B cell (primary cell): ENCODE measurements at regions not wholly inside any gene's neighbourhood (a gene's known extent, or its start where the extent isn't known, plus 50 kb on each side); places are given as distances from the start of the nearest gene placed in this dataset.

Experiments
- ATAC-seq: fragments of 200-7000 bp; cut with Tn5 transposase; one replicate; pipeline ENCODE4 v1.10.0; 2021; ENCODE audit warnings: low read depth, mild to moderate bottlenecking, moderate number of reproducible peaks, moderate library complexity
- CTCF ChIA-PET: fragments of 350-600 bp; sonication (Branson Sonifier 250); formaldehyde crosslinking; loops from one replicate; lab custom pipeline; 2021; ENCODE audit warnings: antibody characterized with exemption, inconsistent platforms; lab: Charles Lee
- POLR2A ChIA-PET: fragments of 350-600 bp; sonication (Branson Sonifier 250); formaldehyde crosslinking; loops from one replicate; lab custom pipeline; 2021; ENCODE audit warnings: antibody characterized with exemption; lab: Charles Lee
- DNase-seq: peaks from one replicate; pipeline ENCODE4 v3.0.0; 2013
- H2AFZ ChIP-seq: 2 replicates; pipeline ENCODE4 v1.6.1; 2012; ENCODE audit warnings: mild to moderate bottlenecking, low read depth, low read length; ENCODE audit not compliant: insufficient read depth, poor library complexity, severe bottlenecking
- H3K27ac ChIP-seq, 2 donors: 1 replicate in 1 of 2; 2 replicates in 1 of 2; pipeline ENCODE4 v1.5.1; 2012 to 2013; ENCODE audit warnings: low read length in 2 of 2, mild to moderate bottlenecking in 2 of 2, moderate library complexity in 1 of 2
- H3K27me3 ChIP-seq, 4 experiments: fragments of 200-600 bp in 1 of 4; sonication (generic) in 1 of 4; replicated peaks in 1 of 4; 1 replicate in 2 of 4; 2 replicates in 2 of 4; pipeline versions ENCODE4 v1.6.1 to v1.7.0; 2013 to 2016; ENCODE audit warnings: low read length in 3 of 4, mild to moderate bottlenecking in 2 of 4, mixed read lengths in 1 of 4, moderate library complexity in 1 of 4; ENCODE audit not compliant: insufficient read depth in 4 of 4, control insufficient read depth in 3 of 4; ENCODE audit errors: control extremely low read depth in 1 of 4
- H3K36me3 ChIP-seq, 2 experiments: replicated peaks in 1 of 2; 1 replicate in 1 of 2; 2 replicates in 1 of 2; pipeline versions ENCODE4 v1.6.1 to v1.7.1; 2013; ENCODE audit warnings: low read length in 1 of 2; ENCODE audit not compliant: insufficient read depth in 2 of 2, control insufficient read depth in 1 of 2; ENCODE audit errors: control extremely low read depth in 1 of 2, extremely low read depth in 1 of 2
- H3K4me1 ChIP-seq, 2 donors: fragments of 200-600 bp in 1 of 2; sonication (generic) in 1 of 2; 1 replicate in 1 of 2; 2 replicates in 1 of 2; pipeline versions ENCODE4 v1.5.1 to v1.6.1; 2013 to 2017; ENCODE audit warnings: low read length in 2 of 2; ENCODE audit not compliant: control insufficient read depth in 2 of 2, insufficient read depth in 2 of 2
- H3K4me2 ChIP-seq: replicated peaks from 2 replicates; pipeline ENCODE3; 2012; ENCODE audit warnings: mild to moderate bottlenecking, low read depth, low read length; ENCODE audit not compliant: poor library complexity, severe bottlenecking
- H3K4me3 ChIP-seq, 5 experiments: fragments of 200-600 bp in 1 of 5; sonication (generic) in 1 of 5; 1 replicate in 3 of 5; 2 replicates in 2 of 5; pipeline versions ENCODE4 v1.5.1 to v1.7.0; 2011 to 2016; ENCODE audit warnings: low read length in 4 of 5, mild to moderate bottlenecking in 4 of 5, low read depth in 2 of 5, control low read depth in 1 of 5, moderate library complexity in 1 of 5; ENCODE audit not compliant: insufficient read depth in 1 of 5; ENCODE audit errors: control extremely low read depth in 1 of 5, extremely low read depth in 1 of 5
- H3K79me2 ChIP-seq: fragments of 200-600 bp; sonication (generic); one replicate; pipeline ENCODE4 v1.6.0; 2016; ENCODE audit warnings: low read length; ENCODE audit not compliant: control insufficient read depth, insufficient read depth
- H3K9ac ChIP-seq: fragments of 200-600 bp; sonication (generic); 2 replicates; pipeline ENCODE4 v1.6.1; 2017; ENCODE audit warnings: mild to moderate bottlenecking, low read length, moderate library complexity
- H3K9me3 ChIP-seq, 3 donors: one replicate each; pipeline versions ENCODE4 v1.6.1 to v1.7.1; 2013; ENCODE audit warnings: low read length in 2 of 3; ENCODE audit not compliant: control insufficient read depth in 2 of 3, insufficient read depth in 1 of 3; ENCODE audit errors: control extremely low read depth in 1 of 3
- H4K20me1 ChIP-seq: 2 replicates; pipeline ENCODE4 v1.6.0; 2012; ENCODE audit warnings: mild to moderate bottlenecking, low read length; ENCODE audit not compliant: insufficient read depth, control insufficient read depth, poor library complexity, severe bottlenecking
- H3K27ac Mint-ChIP-seq: one replicate; pipeline ENCODE4 v1.8.0; 2021; ENCODE audit warnings: mixed read lengths
- H3K27me3 Mint-ChIP-seq: one replicate; pipeline ENCODE4 v1.8.0; 2021; ENCODE audit warnings: mixed read lengths
- H3K4me1 Mint-ChIP-seq: one replicate; pipeline ENCODE4 v1.8.0; 2021; ENCODE audit warnings: mixed read lengths
- H3K4me3 Mint-ChIP-seq: one replicate; pipeline ENCODE4 v1.8.0; 2021; ENCODE audit warnings: mixed read lengths
- H3K9me3 Mint-ChIP-seq: one replicate; pipeline ENCODE4 v1.8.0; 2022; ENCODE audit warnings: mixed read lengths; ENCODE audit not compliant: insufficient read depth
- EZH2 ChIP-seq: IDR thresholded peaks from 2 replicates; pipeline ENCODE4 v1.6.1; 2012; ENCODE audit warnings: borderline replicate concordance, low read depth, mild to moderate bottlenecking, moderate library complexity, low read length; ENCODE audit not compliant: insufficient read depth, poor library complexity, severe bottlenecking
- WGBS: methylation state at CpG from one replicate; pipeline ENCODE4 v1.1.5; 2013; ENCODE audit warnings: missing lambda C conversion rate; ENCODE audit not compliant: insufficient coverage; 5-methylcytosine and 5-hydroxymethylcytosine counted together
- intact Hi-C: fragments of 100-400 bp; cut with micrococcal nuclease; formaldehyde crosslinking; loops from one replicate; pipeline ENCODE4 v1.10.0; 2022
- TF ChIP-seq, protein P1 (sequence below): fragments of 200-600 bp; IDR thresholded peaks from one replicate; pipeline ENCODE4 v1.8.0; 2022; ENCODE audit warnings: antibody characterized with exemption, mild to moderate bottlenecking

DNA sequence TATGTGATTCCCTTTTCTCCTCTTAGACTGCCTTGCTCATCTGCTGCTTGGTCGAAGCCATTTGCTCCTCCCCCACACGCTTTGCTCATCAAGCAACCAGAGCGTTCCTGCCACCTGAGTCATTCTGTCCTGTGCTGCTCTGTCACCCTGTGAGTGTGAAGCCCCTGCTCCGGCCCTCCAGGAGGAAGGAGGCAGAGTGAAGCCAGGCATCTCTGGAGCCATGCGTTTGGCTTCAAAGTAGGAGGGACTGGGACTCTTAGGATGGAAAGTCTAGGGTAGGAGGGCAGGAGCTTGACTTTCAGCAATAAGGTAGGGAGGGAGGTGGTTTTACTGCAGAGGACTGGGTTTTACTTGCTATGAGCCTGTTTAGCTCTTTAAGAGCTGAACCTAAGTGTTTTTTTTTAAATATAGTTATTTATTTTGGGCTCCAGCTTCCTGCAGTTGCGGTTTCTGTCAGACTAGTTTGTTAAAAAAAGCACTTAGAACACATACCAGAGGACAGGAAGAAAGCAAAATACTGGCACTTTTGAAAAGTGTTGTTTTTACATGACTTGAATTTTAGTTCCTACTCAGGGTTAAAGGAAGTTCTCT, 63.6 kb downstream of the SPINK2 start:
- Histone ChIP-seq H2AFZ (peak overlapping the region; percentile 78), H3K4me1 (peaks cover 39 to 53% of the 10 kb centered on the region in 2 donors), H3K4me3 (peak overlapping the region; percentile 22 to 60 (median 34)), H3K79me2 (no peaks in the 10 kb centered on the region), H4K20me1 (no peaks in the 10 kb centered on the region), H3K4me2 (peak overlapping the region; percentile 80), H3K36me3 (no peaks in the 10 kb centered on the region), H3K9me3 (no peaks in the 10 kb centered on the region), H3K27ac (peak overlapping the region; percentile 68 to 77), H3K9ac (peak overlapping the region; percentile 48), H3K27me3 (no peaks in the 10 kb centered on the region)
- ATAC-seq: peak; percentile 87
- intact Hi-C loops: loop anchor here (1.0 kb wide), 1 partner anchor 42 kb away; no protein-coding TSS in a partner anchor
- TF ChIP-seq EZH2: no peak
- TF ChIP-seq, protein P1, sequence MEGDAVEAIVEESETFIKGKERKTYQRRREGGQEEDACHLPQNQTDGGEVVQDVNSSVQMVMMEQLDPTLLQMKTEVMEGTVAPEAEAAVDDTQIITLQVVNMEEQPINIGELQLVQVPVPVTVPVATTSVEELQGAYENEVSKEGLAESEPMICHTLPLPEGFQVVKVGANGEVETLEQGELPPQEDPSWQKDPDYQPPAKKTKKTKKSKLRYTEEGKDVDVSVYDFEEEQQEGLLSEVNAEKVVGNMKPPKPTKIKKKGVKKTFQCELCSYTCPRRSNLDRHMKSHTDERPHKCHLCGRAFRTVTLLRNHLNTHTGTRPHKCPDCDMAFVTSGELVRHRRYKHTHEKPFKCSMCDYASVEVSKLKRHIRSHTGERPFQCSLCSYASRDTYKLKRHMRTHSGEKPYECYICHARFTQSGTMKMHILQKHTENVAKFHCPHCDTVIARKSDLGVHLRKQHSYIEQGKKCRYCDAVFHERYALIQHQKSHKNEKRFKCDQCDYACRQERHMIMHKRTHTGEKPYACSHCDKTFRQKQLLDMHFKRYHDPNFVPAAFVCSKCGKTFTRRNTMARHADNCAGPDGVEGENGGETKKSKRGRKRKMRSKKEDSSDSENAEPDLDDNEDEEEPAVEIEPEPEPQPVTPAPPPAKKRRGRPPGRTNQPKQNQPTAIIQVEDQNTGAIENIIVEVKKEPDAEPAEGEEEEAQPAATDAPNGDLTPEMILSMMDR: no peak
- POLR2A ChIA-PET: interaction anchor here (0.5 to 1.3 kb wide), 2 partner anchors 25 to 151 kb away, joined by 3 to 4 read pairs; no protein-coding TSS in a partner anchor
- H3K9me3 Mint-ChIP-seq: no peaks in the 10 kb centered on the region
- H3K4me3 Mint-ChIP-seq: peak overlapping the region; percentile 84
- 4% methylated on average over 2 of the region's 6 CpGs for WGBS
- H3K27me3 Mint-ChIP-seq: no peaks in the 10 kb centered on the region
- H3K4me1 Mint-ChIP-seq: peaks cover 60% of the 10 kb centered on the region
- CTCF ChIA-PET: interaction anchor here (0.6 to 1.4 kb wide), 5 partner anchors 10 to 78 kb away, joined by 3 to 5 read pairs (median 3); no protein-coding TSS in a partner anchor
- peak; percentile 78 for DNase-seq
- H3K27ac Mint-ChIP-seq: peak overlapping the region; percentile 95

DNA sequence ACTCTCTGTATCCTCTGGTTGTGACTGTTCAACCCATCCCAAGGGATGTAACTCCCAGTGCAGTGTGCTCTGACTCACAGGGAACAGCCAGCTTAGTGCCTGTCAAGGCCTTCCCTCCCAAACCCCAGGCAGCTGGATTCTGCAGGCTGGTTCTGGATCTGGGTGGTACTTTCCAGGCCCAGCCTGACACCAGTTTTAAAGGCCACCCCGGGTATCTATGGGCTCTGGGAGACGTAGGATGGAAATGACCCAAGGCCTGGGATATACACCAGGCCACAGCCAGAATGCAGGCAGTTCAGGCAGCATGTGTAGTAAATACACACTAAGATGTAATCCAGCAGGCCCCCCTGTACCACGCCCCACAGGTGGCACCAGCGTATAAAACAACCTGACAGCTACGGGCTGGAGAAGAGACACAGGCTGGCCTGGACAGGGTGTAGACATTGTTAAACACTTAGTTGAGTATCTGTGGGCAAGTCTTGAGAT, 64.2 kb downstream of the SPINK2 start:
- Histone ChIP-seq H3K36me3 (no peaks in the 10 kb centered on the region), H3K79me2 (no peaks in the 10 kb centered on the region), H3K4me1 (peaks cover 38 to 48% of the 10 kb centered on the region in 2 donors), H3K4me2 (peak overlapping the region; percentile 80), H3K9ac (peak overlapping the region; percentile 48), H3K27me3 (no peaks in the 10 kb centered on the region), H3K9me3 (no peaks in the 10 kb centered on the region), H4K20me1 (no peaks in the 10 kb centered on the region), H2AFZ (peak overlapping the region; percentile 78), H3K27ac (peak overlapping the region; percentile 68 to 77), H3K4me3 (peak overlapping the region in 4 of 5 experiments; percentile 22 to 60 (median 38))
- no peaks in the 10 kb centered on the region for H3K27me3 Mint-ChIP-seq
- peak; percentile 69 for DNase-seq
- POLR2A ChIA-PET: interaction anchor here (0.5 to 1.3 kb wide), 2 partner anchors 25 to 151 kb away, joined by 3 to 4 read pairs; no protein-coding TSS in a partner anchor
- TF ChIP-seq, protein P1: no peak
- no peak for TF ChIP-seq EZH2
- no peaks in the 10 kb centered on the region for H3K9me3 Mint-ChIP-seq
- ATAC-seq: peak; percentile 56
- H3K4me1 Mint-ChIP-seq: peaks cover 53% of the 10 kb centered on the region
- peak overlapping the region; percentile 84 for H3K4me3 Mint-ChIP-seq
- 33% methylated on average over 4 of the region's 5 CpGs for WGBS
- intact Hi-C loops: no loop called here
- CTCF ChIA-PET: interaction anchor here (0.6 to 1.4 kb wide), 4 partner anchors 11 to 79 kb away, joined by 3 to 5 read pairs (median 3); no protein-coding TSS in a partner anchor
- H3K27ac Mint-ChIP-seq: peak overlapping the region; percentile 95
